Ascending aorta (tissue), 2 donors: ENCODE measurements at regions not wholly inside any gene's neighbourhood (a gene's known extent, or its start where the extent isn't known, plus 50 kb on each side); places are given as distances from the start of the nearest gene placed in this dataset.

Source experiments
- DNase-seq, 2 donors: peaks; one replicate each; pipeline ENCODE4 v3.0.0-alpha.2; 2019; ENCODE audit warnings: low spot score in 2 of 2
- H3K27ac ChIP-seq, 2 donors: fragments of 200-600 bp; sonication (generic); one replicate each; pipeline ENCODE4 v1.5.1; 2016 to 2017; ENCODE audit warnings: mild to moderate bottlenecking in 1 of 2
- H3K27me3 ChIP-seq: fragments of 200-600 bp; sonication (generic); one replicate; pipeline ENCODE4 v1.5.1; 2017
- H3K36me3 ChIP-seq, 2 donors: fragments of 200-600 bp; sonication (generic); one replicate each; pipeline ENCODE4 v1.5.1; 2016
- H3K4me1 ChIP-seq, 2 donors: fragments of 200-600 bp; sonication (generic); one replicate each; pipeline ENCODE4 v1.5.1; 2016 to 2017; ENCODE audit warnings: mild to moderate bottlenecking in 1 of 2
- H3K4me3 ChIP-seq, 2 donors: fragments of 200-600 bp; sonication (generic); one replicate each; pipeline ENCODE4 v1.5.1; 2016 to 2017; ENCODE audit warnings: mild to moderate bottlenecking in 1 of 2
- H3K9me3 ChIP-seq, 2 donors: fragments of 200-600 bp; sonication (generic); one replicate each; pipeline ENCODE4 v1.5.1; 2016
- CTCF ChIP-seq, 3 experiments: fragments of 200-600 bp in 2 of 3; fragments of 450-650 bp in 1 of 3; sonication (generic) in 2 of 3; IDR thresholded peaks; one replicate each; pipeline ENCODE4 v1.5.1; 2016 to 2019; ENCODE audit warnings: antibody characterized with exemption in 3 of 3, mild to moderate bottlenecking in 1 of 3, moderate library complexity in 1 of 3
- intact Hi-C: fragments of 100-400 bp; cut with DNase I; formaldehyde crosslinking; loops from one replicate; pipeline ENCODE4 v1.15.1; 2023

- intact Hi-C loops, result no loop called here
- Histone ChIP-seq H3K4me3 (no peak overlapping the region), H3K9me3 (no peaks in the 10 kb centered on the region), H3K4me1 (no peaks in the 10 kb centered on the region), H3K36me3 (no peaks in the 10 kb centered on the region), H3K27me3 (no peaks in the 10 kb centered on the region), H3K27ac (no peak overlapping the region)
- no peak for TF ChIP-seq CTCF (IDR thresholded peaks at IDR 0.05)
- no peak for DNase-seq
Observed at GRCh38 chr2:443216-443615, 155.3 kb upstream of the ALKAL2 start.

- no peak for DNase-seq
- no peaks in the 10 kb centered on the region for H3K36me3 ChIP-seq
- intact Hi-C loops, result no loop called here
- no peak overlapping the region for H3K27ac ChIP-seq
- H3K4me1 ChIP-seq, result no peaks in the 10 kb centered on the region
- no peak overlapping the region for H3K4me3 ChIP-seq
- H3K9me3 ChIP-seq, result no peaks in the 10 kb centered on the region
- H3K27me3 ChIP-seq, result no peaks in the 10 kb centered on the region
- TF ChIP-seq CTCF (IDR thresholded peaks at IDR 0.05), result no peak
Observed at GRCh38 chr2:441258-442022, 153.5 kb upstream of the ALKAL2 start.

GRCh38 chr2:440403-440740, 152.5 kb upstream of the ALKAL2 start:
- Histone ChIP-seq H3K27me3 (no peaks in the 10 kb centered on the region), H3K4me1 (no peaks in the 10 kb centered on the region), H3K9me3 (no peaks in the 10 kb centered on the region), H3K27ac (no peak overlapping the region), H3K36me3 (no peaks in the 10 kb centered on the region), H3K4me3 (no peak overlapping the region)
- DNase-seq, result no peak
- intact Hi-C loops, result no loop called here
- TF ChIP-seq CTCF (IDR thresholded peaks at IDR 0.05), result no peak

GRCh38 chr2:439556-440402, 151.9 kb upstream of the ALKAL2 start:
- no peaks in the 10 kb centered on the region for H3K4me1 ChIP-seq
- H3K4me3 ChIP-seq, result no peak overlapping the region
- no peak for TF ChIP-seq CTCF (IDR thresholded peaks at IDR 0.05)
- intact Hi-C loops, result no loop called here
- H3K27ac ChIP-seq, result no peak overlapping the region
- no peaks in the 10 kb centered on the region for H3K9me3 ChIP-seq
- H3K27me3 ChIP-seq, result no peaks in the 10 kb centered on the region
- DNase-seq, result no peak
- no peaks in the 10 kb centered on the region for H3K36me3 ChIP-seq

GRCh38 chr2:439077-439476, 151.2 kb upstream of the ALKAL2 start:
- intact Hi-C loops, result no loop called here
- no peaks in the 10 kb centered on the region for H3K36me3 ChIP-seq
- H3K27ac ChIP-seq, result no peak overlapping the region
- no peaks in the 10 kb centered on the region for H3K27me3 ChIP-seq
- no peak overlapping the region for H3K4me3 ChIP-seq
- TF ChIP-seq CTCF (IDR thresholded peaks at IDR 0.05), result no peak
- H3K9me3 ChIP-seq, result no peaks in the 10 kb centered on the region
- no peaks in the 10 kb centered on the region for H3K4me1 ChIP-seq
- DNase-seq, result no peak
